OCI-LY7 (cell line): ENCODE measurements at regions not wholly inside any gene's neighbourhood (a gene's known extent, or its start where the extent isn't known, plus 50 kb on each side); places are given as distances from the start of the nearest gene placed in this dataset. TPM values are rescaled to one million over a fixed set of nuclear protein-coding genes. Genes with fewer than 3 reads are reported as not detected.

Experiments used
- BruUV-seq: library from RNA; stranded (reverse); fragments of 400-500 nt; replicated peaks from 2 replicates; lab custom pipeline; 2021; lab: Mats Ljungman, UMichigan
- CTCF ChIA-PET: fragments of 300-600 bp; sonication (Branson Sonifier 250); formaldehyde crosslinking; loops from one replicate; lab custom pipeline; 2022; ENCODE audit warnings: antibody characterized with exemption; ENCODE audit not compliant: unreplicated experiment; lab: Charles Lee
- POLR2A ChIA-PET: fragments of 300-600 bp; sonication (Branson Sonifier 250); formaldehyde crosslinking; loops from one replicate; lab custom pipeline; 2022; ENCODE audit warnings: antibody characterized with exemption; lab: Charles Lee
- DNase-seq: peaks from one replicate; pipeline ENCODE4 v3.0.0-alpha.2; 2015; ENCODE audit warnings: low spot score
- H2AFZ ChIP-seq: fragments of 200-600 bp; sonication (generic), shearing (Covaris generic); 2 replicates; pipeline ENCODE4 v1.6.1; 2014; ENCODE audit warnings: mild to moderate bottlenecking, antibody characterized with exemption, low read length, moderate library complexity
- H3K27ac ChIP-seq: fragments of 200-600 bp; sonication (generic); 2 replicates; pipeline ENCODE4 v1.5.1; 2014; ENCODE audit warnings: mixed run types, low read depth, mild to moderate bottlenecking, moderate library complexity, low read length, inconsistent platforms; ENCODE audit not compliant: poor library complexity, severe bottlenecking
- H3K36me3 ChIP-seq: fragments of 200-600 bp; sonication (generic); 2 replicates; pipeline ENCODE4 v1.6.1; 2014; ENCODE audit warnings: mild to moderate bottlenecking, antibody characterized with exemption, low read length, moderate library complexity, mixed read lengths; ENCODE audit not compliant: insufficient read depth
- H3K4me1 ChIP-seq: fragments of 200-600 bp; sonication (generic); 2 replicates; pipeline ENCODE4 v1.5.1; 2014; ENCODE audit warnings: mild to moderate bottlenecking, low read length; ENCODE audit not compliant: insufficient read depth, poor library complexity, severe bottlenecking
- H3K4me2 ChIP-seq: fragments of 200-600 bp; sonication (generic); 2 replicates; pipeline ENCODE4 v1.6.1; 2014; ENCODE audit warnings: mild to moderate bottlenecking, low read length
- H3K4me3 ChIP-seq: fragments of 200-600 bp; sonication (generic); 2 replicates; pipeline ENCODE4 v1.5.1; 2014; ENCODE audit warnings: mild to moderate bottlenecking, low read depth, low read length; ENCODE audit not compliant: poor library complexity, severe bottlenecking
- H3K79me2 ChIP-seq: fragments of 200-600 bp; sonication (generic); 2 replicates; pipeline ENCODE4 v1.6.1; 2016; ENCODE audit warnings: low read depth, mild to moderate bottlenecking, low read length, moderate library complexity, mixed read lengths; ENCODE audit not compliant: insufficient read depth
- H3K9me2 ChIP-seq: fragments of 200-600 bp; sonication (generic); 2 replicates; pipeline ENCODE4 v1.6.1; 2016; ENCODE audit warnings: mild to moderate bottlenecking, low read length, mixed read lengths; ENCODE audit not compliant: insufficient read depth
- H3K9me3 ChIP-seq: fragments of 200-600 bp; sonication (generic); 2 replicates; pipeline ENCODE4 v1.6.1; 2014; ENCODE audit warnings: mild to moderate bottlenecking, mixed run types, low read length, mixed read lengths
- H4K20me1 ChIP-seq: fragments of 200-600 bp; sonication (generic); 2 replicates; pipeline ENCODE4 v1.6.1; 2014; ENCODE audit warnings: mild to moderate bottlenecking, antibody characterized with exemption, low read length, moderate library complexity, mixed read lengths; ENCODE audit not compliant: insufficient read depth
- CTCF ChIP-seq: fragments of 200-600 bp; sonication (generic); conservative IDR thresholded peaks from 2 replicates; pipeline ENCODE4 v1.5.1; 2014; ENCODE audit warnings: mild to moderate bottlenecking, antibody characterized with exemption, low read length, moderate library complexity, mixed read lengths
- EZH2phosphoT487 ChIP-seq: fragments of 200-600 bp; sonication (generic); IDR thresholded peaks from 2 replicates; pipeline ENCODE4 v1.6.1; 2018; ENCODE audit warnings: low read depth, borderline replicate concordance, mild to moderate bottlenecking, mixed run types, antibody characterized with exemption, low read length, moderate library complexity, mixed read lengths
- intact Hi-C: fragments of 100-400 bp; cut with micrococcal nuclease; formaldehyde crosslinking; loops from one replicate; pipeline ENCODE4 v1.10.0; 2022; ENCODE audit not compliant: unreplicated experiment
- small RNA-seq: library from RNA; depleted of rRNA; stranded (forward); fragments of <200 nt; gene quantifications from one replicate; pipeline ENCODE3, GENCODE V24; 2014

DNA sequence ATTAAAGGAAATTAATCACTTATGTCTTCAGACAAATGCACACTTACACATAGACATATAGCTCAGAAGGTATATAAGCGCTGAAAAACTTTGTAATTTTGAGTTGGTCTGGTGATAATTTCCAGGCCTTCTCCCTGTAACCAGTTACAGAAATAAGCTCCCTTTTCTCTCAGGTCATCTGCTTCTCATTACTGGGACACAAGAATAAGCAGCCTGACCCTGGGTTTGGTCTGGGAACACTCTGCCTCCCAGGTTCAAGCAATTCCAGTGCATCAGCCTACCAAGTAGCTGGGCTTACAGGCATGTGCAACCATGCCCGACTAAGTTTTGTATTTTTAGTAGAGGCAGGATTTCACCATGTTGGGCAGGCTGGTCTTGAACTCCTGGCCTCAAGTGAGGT is 274.5 kb downstream of the LMO7 start:
- no peak for DNase-seq
- BruUV-seq = no TSS peak
- no peaks in the 10 kb centered on the region for H4K20me1 ChIP-seq
- no peaks in the 10 kb centered on the region for H3K4me1 ChIP-seq
- H3K9me2 ChIP-seq = no peaks in the 10 kb centered on the region
- H3K79me2 ChIP-seq = no peaks in the 10 kb centered on the region
- no peaks in the 10 kb centered on the region for H3K9me3 ChIP-seq
- TF ChIP-seq EZH2phosphoT487 (no peak), CTCF (no peak)
- H3K4me2 ChIP-seq = no peak overlapping the region
- ChIA-PET POLR2A (interaction anchor here (0.6 to 0.7 kb wide), 2 partner anchors 238 to 578 kb away, joined by 3 to 4 read pairs; no protein-coding TSS in a partner anchor), CTCF (no interaction called here)
- intact Hi-C loops = no loop called here
- no peak overlapping the region for H3K4me3 ChIP-seq
- no peak overlapping the region for H2AFZ ChIP-seq
- H3K36me3 ChIP-seq = no peaks in the 10 kb centered on the region
- H3K27ac ChIP-seq = no peak overlapping the region

Small RNA genes in the stretch of these regions (small RNA-seq; reads per million reads assigned to genes)
- gene RN7SL571P = not detected
